MCF 10A (cell line): ENCODE measurements at regions not wholly inside any gene's neighbourhood (a gene's known extent, or its start where the extent isn't known, plus 50 kb on each side); places are given as distances from the start of the nearest gene placed in this dataset.
A peak's percentile ranks its signal among the peaks of the same experiment; 100 is the strongest.

Source experiments
- BruUV-seq: library from RNA; stranded (reverse); fragments of 400-500 nt; replicated peaks from 2 replicates; lab custom pipeline; 2021; lab: Mats Ljungman, UMichigan
- CTCF ChIA-PET: fragments of 300-600 bp; sonication (Branson Sonifier 250); formaldehyde crosslinking; extraction: SDS; loops from one replicate; lab custom pipeline; 2021; ENCODE audit warnings: antibody characterized with exemption, inconsistent platforms; lab: Yijun Ruan, JAX
- POLR2A ChIA-PET: fragments of 300-600, 350-650 bp; sonication (Branson Sonifier 250); formaldehyde crosslinking; extraction: SDS; loops from one replicate; lab custom pipeline; 2020; ENCODE audit warnings: antibody characterized with exemption, inconsistent platforms; lab: Yijun Ruan, JAX
- DNase-seq: peaks from one replicate; pipeline ENCODE4 v3.0.0-alpha.2; 2018; ENCODE audit not compliant: unreplicated experiment
- H3K27ac Mint-ChIP-seq: one replicate; pipeline ENCODE4 v1.8.0; 2022; ENCODE audit warnings: mild to moderate bottlenecking, low read depth, mixed read lengths; ENCODE audit not compliant: unreplicated experiment
- H3K27me3 Mint-ChIP-seq: one replicate; pipeline ENCODE4 v1.8.0; 2022; ENCODE audit warnings: mixed read lengths; ENCODE audit not compliant: insufficient read depth, unreplicated experiment
- H3K36me3 Mint-ChIP-seq: one replicate; pipeline ENCODE4 v1.8.0; 2022; ENCODE audit warnings: mild to moderate bottlenecking, moderate library complexity, mixed read lengths; ENCODE audit not compliant: insufficient read depth, unreplicated experiment
- H3K4me1 Mint-ChIP-seq: one replicate; pipeline ENCODE4 v1.8.0; 2022; ENCODE audit warnings: mixed read lengths; ENCODE audit not compliant: insufficient read depth, unreplicated experiment
- H3K4me3 Mint-ChIP-seq: one replicate; pipeline ENCODE4 v1.8.0; 2022; ENCODE audit warnings: mild to moderate bottlenecking, moderate library complexity, mixed read lengths; ENCODE audit not compliant: unreplicated experiment
- H3K9me3 Mint-ChIP-seq: one replicate; pipeline ENCODE4 v1.8.0; 2022; ENCODE audit warnings: mixed read lengths; ENCODE audit not compliant: unreplicated experiment
- intact Hi-C: fragments of 100-400 bp; cut with micrococcal nuclease; formaldehyde crosslinking; loops from 2 replicates; pipeline ENCODE4 v1.14.1; 2022
- TF ChIP-seq, protein P1 (sequence below): fragments of 200-600 bp; IDR thresholded peaks from one replicate; pipeline ENCODE4 v1.8.0; 2022; ENCODE audit warnings: antibody characterized with exemption, mild to moderate bottlenecking; ENCODE audit not compliant: unreplicated experiment

DNA sequence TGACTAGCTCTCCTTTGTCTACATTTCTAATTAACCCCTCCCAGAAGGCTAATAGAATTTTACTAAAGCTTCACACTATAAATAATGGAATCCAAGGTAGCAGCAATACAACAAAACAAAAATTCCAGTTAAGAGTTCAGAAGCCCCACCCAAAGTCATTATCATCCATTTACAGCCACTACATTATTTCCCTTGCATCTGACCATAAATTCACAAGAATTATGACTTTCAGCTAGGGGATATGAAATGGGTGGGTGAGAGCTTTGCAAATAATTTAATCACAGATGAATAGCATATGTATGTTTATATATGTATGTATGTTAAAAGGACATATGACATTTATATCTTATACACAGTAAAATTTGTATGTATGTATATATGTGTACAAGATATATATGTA lies 65.3 kb upstream of the PTGDR start:
- DNase-seq = no peak
- no peak overlapping the region for H3K4me3 Mint-ChIP-seq
- no peaks in the 10 kb centered on the region for H3K4me1 Mint-ChIP-seq
- TF ChIP-seq, protein P1, sequence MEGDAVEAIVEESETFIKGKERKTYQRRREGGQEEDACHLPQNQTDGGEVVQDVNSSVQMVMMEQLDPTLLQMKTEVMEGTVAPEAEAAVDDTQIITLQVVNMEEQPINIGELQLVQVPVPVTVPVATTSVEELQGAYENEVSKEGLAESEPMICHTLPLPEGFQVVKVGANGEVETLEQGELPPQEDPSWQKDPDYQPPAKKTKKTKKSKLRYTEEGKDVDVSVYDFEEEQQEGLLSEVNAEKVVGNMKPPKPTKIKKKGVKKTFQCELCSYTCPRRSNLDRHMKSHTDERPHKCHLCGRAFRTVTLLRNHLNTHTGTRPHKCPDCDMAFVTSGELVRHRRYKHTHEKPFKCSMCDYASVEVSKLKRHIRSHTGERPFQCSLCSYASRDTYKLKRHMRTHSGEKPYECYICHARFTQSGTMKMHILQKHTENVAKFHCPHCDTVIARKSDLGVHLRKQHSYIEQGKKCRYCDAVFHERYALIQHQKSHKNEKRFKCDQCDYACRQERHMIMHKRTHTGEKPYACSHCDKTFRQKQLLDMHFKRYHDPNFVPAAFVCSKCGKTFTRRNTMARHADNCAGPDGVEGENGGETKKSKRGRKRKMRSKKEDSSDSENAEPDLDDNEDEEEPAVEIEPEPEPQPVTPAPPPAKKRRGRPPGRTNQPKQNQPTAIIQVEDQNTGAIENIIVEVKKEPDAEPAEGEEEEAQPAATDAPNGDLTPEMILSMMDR = no peak
- POLR2A ChIA-PET = interaction anchor here (0.7 kb wide), 1 partner anchor 931 kb away, joined by 3 read pairs; no protein-coding TSS in a partner anchor
- H3K36me3 Mint-ChIP-seq = no peaks in the 10 kb centered on the region
- H3K9me3 Mint-ChIP-seq = peaks cover 10% of the 10 kb centered on the region
- no peaks in the 10 kb centered on the region for H3K27me3 Mint-ChIP-seq
- CTCF ChIA-PET = no interaction called here
- BruUV-seq = no TSS peak
- no peak overlapping the region for H3K27ac Mint-ChIP-seq
- intact Hi-C loops = no loop called here

DNA sequence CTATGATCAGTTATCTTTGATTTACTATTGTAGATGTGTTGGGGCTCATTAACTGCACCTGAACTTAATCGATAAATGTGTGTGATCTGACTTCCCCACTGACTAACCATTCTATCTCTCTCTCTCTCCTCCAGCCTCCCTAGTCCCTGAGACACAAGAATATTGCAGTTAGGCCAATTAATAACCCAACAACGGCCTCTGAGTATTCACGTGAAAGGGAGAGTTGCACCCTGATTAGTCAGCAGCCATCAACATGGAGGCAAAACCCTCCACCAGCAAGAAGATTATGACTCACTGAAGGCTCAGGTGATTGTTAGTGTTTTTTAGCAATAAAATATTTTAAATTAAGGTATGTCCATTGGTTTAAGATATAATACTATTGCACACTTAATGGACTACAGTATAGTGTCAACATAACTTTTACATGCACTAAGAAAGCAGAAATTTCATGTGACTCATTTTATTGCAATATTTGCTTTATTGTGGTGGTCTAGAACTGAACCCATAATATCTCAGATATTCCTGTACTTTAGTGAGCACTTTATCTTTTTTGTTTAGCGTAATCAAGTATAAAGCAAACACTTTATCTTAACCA lies 77.1 kb upstream of the PTGDR start:
- TF ChIP-seq, protein P1 = no peak
- peaks cover 4% of the 10 kb centered on the region for H3K9me3 Mint-ChIP-seq
- H3K27ac Mint-ChIP-seq = no peak overlapping the region
- H3K4me1 Mint-ChIP-seq = no peaks in the 10 kb centered on the region
- H3K4me3 Mint-ChIP-seq = no peak overlapping the region
- POLR2A ChIA-PET = no interaction called here
- no peaks in the 10 kb centered on the region for H3K36me3 Mint-ChIP-seq
- CTCF ChIA-PET = no interaction called here
- no TSS peak for BruUV-seq
- no peaks in the 10 kb centered on the region for H3K27me3 Mint-ChIP-seq
- peak; percentile 5 for DNase-seq
- intact Hi-C loops = no loop called here

DNA sequence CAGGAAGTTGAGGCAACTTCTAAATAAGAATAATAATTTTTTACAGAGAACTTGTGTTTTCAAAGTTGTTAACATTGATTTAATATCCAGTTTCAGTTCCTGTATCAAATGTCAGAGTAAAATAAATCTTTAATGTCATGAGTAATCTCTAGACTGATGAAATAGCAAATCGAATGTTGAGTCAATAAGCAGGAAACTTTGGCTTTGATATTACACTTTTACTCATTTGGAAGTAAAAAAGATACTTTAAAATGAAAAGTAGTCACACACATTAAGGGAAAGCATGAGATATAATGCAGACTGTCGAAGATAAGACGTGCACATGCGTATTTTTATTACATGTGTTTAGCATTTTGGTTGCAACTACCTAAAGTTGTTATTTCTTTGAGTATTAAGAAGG lies 78.2 kb upstream of the PTGDR start:
- Mint-ChIP-seq H3K4me3 (no peak overlapping the region), H3K4me1 (no peaks in the 10 kb centered on the region), H3K27me3 (no peaks in the 10 kb centered on the region), H3K9me3 (no peaks in the 10 kb centered on the region), H3K36me3 (no peaks in the 10 kb centered on the region), H3K27ac (no peak overlapping the region)
- no TSS peak for BruUV-seq
- intact Hi-C loops = no loop called here
- ChIA-PET POLR2A (interaction anchor here (0.5 kb wide), 1 partner anchor 1623 kb away, joined by 3 read pairs; no protein-coding TSS in a partner anchor), CTCF (no interaction called here)
- no peak for DNase-seq
- TF ChIP-seq, protein P1 = no peak

DNA sequence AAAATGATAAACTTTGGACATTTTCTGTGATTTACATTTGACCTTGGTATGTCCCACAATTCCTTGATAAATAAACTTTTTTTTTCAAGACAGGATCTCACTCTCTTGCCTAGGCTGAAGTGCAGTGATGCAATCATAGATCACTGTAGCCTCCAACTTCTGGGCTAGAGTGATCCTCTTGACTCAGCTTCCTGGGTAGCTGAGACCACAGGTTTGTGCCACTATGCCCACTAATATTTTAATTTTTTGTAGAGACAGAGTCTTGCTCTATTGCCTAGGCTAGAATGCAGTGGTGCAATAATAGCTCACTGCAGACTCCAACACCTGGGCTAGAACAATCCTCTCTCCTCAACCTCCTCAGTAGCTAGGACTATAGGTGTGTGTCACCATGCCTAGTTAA lies 79.1 kb upstream of the PTGDR start:
- Mint-ChIP-seq H3K27ac (no peak overlapping the region), H3K4me3 (no peak overlapping the region), H3K36me3 (no peaks in the 10 kb centered on the region), H3K4me1 (no peaks in the 10 kb centered on the region), H3K9me3 (no peaks in the 10 kb centered on the region), H3K27me3 (no peaks in the 10 kb centered on the region)
- no TSS peak for BruUV-seq
- intact Hi-C loops = no loop called here
- TF ChIP-seq, protein P1 = no peak
- DNase-seq = peak; percentile 9
- CTCF ChIA-PET = interaction anchor here (0.6 kb wide), 1 partner anchor 320 kb away, joined by 3 read pairs; no protein-coding TSS in a partner anchor
- POLR2A ChIA-PET = interaction anchor here (0.7 kb wide), 2 partner anchors 85 to 176 kb away, joined by 3 read pairs; no protein-coding TSS in a partner anchor
